HG02943 (cell line): ENCODE measurements at regions not wholly inside any gene's neighbourhood (a gene's known extent, or its start where the extent isn't known, plus 50 kb on each side); places are given as distances from the start of the nearest gene placed in this dataset.

Source experiments
- ATAC-seq: cut with Tn5 transposase; IDR thresholded peaks from one replicate; pipeline ENCODE4 v1.9.1; 2021; ENCODE audit warnings: mild to moderate bottlenecking, low read depth, moderate library complexity; ENCODE audit not compliant: unreplicated experiment

GRCh38 chr2:220641137-220641536, 931.0 kb downstream of the EPHA4 start:
- ATAC-seq: no peak

DNA sequence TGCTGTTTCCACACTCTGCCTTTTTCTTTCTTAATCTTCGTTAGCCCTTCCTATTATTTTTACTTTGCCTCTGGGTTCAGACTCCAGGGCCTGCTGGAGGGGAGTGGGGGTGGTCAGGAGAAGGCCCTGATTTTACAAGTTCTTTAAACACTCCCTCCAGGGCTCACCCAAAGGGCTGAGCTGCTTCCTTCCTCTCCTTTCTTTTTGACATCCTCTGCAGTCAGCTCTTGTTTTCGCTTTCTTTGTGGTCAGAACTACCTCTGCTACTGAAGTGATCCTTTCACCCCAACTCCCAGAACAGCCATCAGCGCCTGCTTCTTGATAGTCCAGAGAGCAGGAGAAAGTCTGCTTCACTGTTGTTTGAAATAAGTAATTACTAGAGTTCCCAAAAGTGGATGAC, 925.7 kb downstream of the EPHA4 start:
- ATAC-seq: no peak

DNA sequence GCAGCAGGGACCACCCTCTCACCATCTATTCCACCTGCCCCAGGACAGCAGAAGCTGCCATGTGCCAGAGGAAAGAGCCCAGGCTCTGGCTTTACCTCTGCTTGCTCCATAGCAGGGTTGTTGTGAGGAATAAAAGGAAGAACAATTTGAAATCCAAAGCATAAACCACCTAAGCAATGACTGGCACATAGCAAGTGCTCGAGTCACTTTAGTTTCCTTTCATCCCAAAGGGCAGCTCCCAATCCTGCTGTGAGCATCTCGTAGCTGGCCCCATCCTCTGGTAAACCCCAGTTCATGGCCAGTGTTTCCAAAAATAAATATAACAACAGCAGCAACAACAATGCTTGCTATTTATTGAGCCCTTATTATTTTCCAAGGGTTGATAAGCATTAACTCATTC, 923.5 kb downstream of the EPHA4 start:
- ATAC-seq: no peak

GRCh38 chr2:220653776-220654175, 918.3 kb downstream of the EPHA4 start:
- ATAC-seq: no peak

DNA sequence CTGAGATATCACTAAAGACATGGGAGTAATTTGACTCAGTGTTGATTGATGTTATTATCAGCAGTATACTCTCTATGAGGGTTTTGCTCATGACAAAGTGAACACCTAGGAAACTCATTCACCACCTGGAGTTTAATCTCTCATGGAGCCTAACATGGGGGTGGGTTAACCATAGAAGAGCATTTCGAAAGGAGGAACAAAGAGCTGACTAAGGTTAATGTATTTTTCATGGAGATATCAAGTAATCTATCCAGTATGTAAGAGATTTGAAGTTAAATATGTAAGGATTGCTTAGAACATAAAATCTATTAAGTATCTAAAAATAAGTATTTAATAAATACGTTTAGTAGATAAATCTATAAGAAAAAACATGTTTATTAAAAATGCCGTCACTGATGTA, 917.8 kb downstream of the EPHA4 start:
- no peak for ATAC-seq

- no peak for ATAC-seq
Measured at GRCh38 chr2:220660277-220661145, 911.6 kb downstream of the EPHA4 start.

DNA sequence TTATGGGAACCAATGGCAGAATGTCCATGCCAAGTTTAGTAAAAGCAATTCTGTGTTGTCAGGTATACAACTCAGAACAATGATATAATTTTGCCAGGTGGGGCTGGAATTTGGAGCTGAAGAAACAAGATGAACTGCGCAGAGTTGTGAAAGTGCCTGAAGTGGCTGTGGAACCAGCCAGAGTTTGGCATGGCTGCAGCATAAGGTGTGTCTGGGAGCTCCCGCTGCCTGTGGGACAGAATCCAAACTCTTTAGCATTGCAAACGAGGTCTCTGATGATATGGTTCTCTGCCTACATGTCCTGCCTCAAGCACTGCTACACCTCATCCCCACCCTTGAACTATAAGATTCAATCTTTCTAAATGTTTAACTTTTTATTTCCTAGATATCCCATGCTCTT, 909.7 kb downstream of the EPHA4 start:
- ATAC-seq: no peak

DNA sequence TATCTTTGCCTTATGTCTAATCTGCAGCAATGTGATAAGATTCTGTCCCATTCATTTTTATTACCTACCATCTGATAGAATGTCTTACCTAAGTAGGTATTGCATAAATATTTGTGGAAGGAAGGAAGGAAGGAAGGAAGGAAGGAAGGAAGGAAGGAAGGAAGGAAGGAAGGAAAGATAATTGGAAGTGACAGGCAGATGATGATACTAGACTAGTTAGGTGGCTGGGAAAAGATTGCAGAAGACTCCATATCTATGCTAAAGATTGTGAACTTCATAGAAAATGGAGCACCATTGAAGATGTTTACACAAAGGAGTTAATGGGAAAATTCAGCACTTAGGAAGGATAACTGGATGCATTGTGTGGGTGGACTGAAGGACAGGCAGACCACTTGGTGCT, 909.0 kb downstream of the EPHA4 start:
- ATAC-seq: no peak

GRCh38 chr2:220664272-220665107, 907.6 kb downstream of the EPHA4 start:
- ATAC-seq: no peak

DNA sequence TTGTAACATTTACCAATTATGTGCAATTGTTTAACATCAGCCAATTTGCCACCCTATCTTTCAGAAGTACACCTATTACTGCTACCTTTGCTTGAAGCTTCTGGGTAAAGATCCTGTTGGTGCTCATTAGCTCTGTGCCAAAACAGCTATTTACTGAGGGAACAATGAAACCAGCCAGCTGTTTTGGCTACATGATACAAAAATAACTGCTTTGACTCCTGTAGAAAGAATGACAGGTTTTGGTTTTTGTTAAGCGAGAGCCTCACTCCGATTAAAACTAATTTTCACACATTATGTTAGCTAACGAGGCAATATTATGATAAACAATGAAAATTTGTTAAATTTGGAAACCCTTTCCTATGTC, 907.0 kb downstream of the EPHA4 start:
- no peak for ATAC-seq

GRCh38 chr2:220669324-220669723, 902.8 kb downstream of the EPHA4 start:
- ATAC-seq: no peak

DNA sequence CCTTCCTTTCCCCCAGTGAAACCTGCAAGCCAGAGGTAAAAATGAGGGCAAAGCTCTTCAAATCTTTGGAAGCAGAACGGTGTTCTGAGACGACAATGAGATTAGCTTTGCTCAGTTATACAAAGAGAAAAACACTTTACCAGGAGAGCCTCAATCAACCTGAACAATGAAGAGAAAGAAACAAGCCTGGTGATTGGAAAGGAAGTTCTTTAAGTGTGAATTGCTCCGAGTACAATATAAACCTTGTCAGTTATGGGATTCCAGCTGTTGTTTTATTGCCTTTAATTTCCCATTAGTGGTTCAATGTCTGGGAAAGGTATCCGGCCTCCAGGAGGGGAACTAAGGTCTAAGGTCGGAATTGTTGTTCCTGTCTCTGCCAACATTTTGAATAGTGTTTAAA, 901.6 kb downstream of the EPHA4 start:
- ATAC-seq: no peak

DNA sequence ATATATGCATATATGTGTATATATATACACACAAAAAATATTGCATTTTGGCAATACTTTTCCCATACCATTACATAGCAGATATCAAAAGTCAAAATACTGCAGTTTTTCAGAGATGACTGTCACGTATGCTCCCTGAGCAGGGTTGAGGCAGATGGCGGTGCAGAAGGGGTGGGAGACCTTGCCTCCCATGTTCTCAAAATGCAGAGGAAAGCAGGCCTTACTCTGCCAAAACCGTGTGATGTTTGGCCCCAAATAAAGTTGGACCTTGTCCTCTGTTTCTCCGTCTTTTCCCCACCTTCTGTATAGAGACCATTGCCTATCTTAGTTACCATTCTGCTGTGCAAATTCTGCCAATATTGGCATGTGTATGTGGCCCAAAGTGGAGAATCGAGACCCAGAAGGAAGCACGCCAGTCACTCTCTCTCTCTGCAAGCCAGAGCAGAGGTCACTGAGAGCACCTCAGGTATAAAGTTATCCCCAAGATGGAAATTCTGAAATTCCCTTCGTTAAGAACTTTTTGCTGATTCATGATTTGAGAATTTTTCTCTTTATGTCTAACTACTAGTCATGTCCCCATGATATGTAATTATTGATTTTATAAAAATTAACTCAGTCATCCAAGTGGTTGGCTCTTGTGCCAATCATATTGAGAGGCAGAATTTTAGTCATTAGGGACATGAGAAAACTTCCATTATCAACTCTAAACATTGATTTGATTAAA, 898.8 kb downstream of the EPHA4 start:
- no peak for ATAC-seq

- ATAC-seq: no peak
Measured at GRCh38 chr2:220674033-220674432, 898.1 kb downstream of the EPHA4 start.

GRCh38 chr2:220676695-220677094, 895.4 kb downstream of the EPHA4 start:
- no peak for ATAC-seq

DNA sequence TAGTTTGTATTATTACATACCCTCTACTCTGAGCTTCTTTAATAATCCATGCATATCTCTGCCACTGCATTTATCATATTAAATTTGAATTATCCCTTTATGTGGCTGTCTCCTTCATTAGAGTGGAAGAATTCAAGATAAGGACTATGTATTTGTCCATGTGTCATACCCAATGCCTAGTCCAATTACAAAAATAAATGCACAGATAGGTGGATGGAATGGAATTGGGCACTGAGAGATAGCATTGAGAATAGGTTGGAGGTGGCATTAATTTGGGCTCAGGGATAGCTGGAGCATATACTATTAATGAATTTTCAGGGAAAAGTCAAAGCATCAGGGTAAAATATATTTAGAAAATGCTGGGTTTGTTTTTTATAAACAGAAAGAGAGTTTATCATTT, 893.2 kb downstream of the EPHA4 start:
- ATAC-seq: no peak

DNA sequence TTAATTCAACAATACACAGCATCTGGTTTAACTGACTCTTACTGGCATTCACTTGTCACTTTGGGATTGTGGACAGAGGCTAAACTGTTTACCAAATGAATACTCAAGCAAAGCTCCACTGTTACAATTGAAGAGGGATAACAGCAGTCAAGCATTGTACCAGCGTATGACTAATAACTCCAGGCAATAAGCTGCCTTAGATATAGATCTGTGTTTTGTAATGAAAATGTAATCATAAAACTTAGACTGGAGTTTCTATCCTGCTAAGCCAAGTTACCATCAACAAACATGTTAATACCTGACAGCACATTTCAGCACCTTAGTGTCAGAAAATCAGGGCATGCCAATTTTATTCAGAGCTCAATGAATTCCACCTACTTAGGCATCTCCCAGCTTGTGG, 889.5 kb downstream of the EPHA4 start:
- no peak for ATAC-seq

- no peak for ATAC-seq
Measured at GRCh38 chr2:220684099-220684498, 888.0 kb downstream of the EPHA4 start.

DNA sequence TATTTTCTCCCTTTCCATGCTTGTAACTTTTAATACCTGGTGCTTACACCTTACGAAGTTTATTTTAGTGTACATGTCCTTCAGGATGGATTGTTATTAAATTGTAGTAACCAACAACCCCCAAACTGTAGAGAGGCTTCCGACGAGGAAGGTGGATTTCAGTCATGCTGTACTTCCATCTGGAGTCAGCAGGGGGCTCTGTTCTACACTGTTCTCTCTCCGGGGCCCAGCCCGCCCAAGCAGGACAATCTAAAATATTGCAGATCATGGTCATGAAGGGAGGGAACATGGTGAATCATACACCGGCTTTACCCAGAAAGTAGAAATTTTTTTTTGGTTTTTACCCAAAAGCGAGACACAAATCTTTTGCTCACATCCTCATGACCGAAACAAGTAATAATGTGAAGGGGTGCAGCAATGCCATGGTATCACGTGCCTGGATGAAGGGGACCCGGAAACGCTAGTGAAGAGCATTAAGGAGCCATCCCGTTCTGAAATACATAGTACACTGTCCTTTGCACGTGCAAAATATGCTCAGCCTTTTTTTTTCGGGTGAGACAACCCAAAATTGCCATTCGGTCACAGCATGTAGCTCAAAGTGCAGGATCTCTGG, 884.8 kb downstream of the EPHA4 start:
- no peak for ATAC-seq

DNA sequence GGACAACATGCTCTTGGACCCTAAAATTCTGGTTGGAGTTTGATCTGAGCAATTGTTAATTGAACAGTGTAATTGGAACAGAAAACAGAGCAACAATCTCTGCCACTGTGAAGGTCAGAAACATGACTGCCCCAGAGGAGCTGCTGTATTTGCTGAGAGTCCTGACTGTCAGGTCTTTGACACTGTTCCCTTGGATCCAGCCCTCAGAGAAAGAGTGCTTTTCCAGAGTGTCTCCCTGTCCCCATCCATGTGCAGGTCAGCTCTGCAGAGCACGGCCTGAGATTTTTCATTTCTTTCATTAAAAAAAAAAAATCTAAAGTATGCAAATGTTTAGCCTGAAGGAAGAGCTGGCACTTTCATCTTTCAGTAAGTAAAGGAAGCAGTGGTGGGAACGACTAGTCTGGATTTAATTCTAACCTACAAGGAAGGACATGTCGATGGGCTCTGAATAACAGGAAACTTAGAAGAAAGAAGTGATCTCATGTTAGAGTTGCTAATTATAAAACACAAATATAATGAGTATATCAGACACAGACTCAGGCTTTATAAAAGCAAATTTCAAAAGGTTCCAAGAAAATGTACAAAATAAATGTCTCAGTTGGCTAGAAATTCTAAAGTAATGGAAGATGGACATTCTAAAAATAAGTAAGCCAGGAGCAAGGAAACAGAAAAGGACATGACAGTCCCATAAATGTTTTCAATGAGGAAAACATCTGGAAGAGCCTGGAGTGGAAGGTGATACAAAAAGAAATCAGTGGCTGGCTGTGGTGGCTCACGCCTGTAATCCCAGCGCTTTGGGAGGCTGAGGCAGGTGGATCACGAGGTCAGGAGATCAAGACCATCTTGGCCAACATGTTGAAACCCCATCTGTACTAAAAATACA, 876.5 kb downstream of the EPHA4 start:
- no peak for ATAC-seq
